ENCODE measurements at regions not wholly inside any gene's neighbourhood (a gene's known extent, or its start where the extent isn't known, plus 50 kb on each side); places are given as distances from the start of the nearest gene placed in this dataset.

DNA sequence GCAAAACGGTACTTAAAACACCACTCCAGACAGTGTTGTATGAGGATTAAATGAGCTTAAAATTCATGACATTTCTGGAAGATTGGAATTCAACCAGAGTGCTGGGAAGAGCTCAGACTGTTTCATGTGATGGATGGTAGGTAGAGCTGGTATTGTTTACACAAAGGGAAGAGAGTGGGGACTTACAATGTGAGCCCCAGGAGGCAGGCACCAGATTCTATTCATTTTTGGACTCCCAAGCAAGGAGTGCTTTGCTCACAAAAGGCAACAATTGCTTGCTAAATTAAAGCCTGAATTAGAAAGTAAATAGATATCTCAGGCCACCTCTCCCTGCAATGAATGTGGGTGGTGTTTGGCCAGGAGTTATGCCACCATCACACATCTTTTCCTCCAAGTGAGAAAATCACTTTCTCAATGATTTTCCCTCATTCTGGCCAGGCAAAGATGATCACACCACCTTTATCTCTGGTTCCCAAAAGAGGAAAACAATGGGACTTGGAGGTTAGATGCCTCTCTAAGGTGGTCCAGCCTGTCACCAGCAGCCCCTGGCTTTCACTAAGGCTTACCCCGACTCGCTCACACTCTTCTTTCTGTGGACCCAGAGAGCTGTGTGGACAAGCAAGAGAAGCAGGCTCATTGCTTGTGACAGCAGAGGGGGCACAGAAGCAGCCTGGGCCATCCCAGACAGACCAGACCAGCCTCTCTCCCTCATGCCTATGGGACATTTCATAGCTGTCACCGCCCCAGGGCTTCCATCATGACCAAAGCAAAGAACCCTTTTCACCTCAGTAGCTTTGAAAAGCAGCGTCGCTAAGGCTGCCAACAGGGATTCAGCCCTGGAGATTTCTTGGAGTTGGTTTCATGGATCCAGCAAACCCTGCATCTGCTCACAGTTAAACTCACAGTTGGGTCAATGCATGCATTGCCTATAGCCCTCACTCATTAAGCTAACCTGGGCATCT lies 63.5 kb upstream of the DRD2 start:
- no peak overlapping the region for H3K4me3 ChIP-seq
- H3K27me3 ChIP-seq (replicated peaks; ENCODE audit: insufficient read depth) = no peaks in the 10 kb centered on the region
- DNase-seq (ENCODE audit: low spot score) (no peak), ATAC-seq (ENCODE audit: insufficient number of reproducible peaks, low FRiP score, low read depth) (no peak)
- H3K4me1 ChIP-seq (ENCODE audit: control insufficient read depth in 1 of 2, low read depth in 2 of 2) = no peaks in the 10 kb centered on the region
- TF ChIP-seq, protein P1, sequence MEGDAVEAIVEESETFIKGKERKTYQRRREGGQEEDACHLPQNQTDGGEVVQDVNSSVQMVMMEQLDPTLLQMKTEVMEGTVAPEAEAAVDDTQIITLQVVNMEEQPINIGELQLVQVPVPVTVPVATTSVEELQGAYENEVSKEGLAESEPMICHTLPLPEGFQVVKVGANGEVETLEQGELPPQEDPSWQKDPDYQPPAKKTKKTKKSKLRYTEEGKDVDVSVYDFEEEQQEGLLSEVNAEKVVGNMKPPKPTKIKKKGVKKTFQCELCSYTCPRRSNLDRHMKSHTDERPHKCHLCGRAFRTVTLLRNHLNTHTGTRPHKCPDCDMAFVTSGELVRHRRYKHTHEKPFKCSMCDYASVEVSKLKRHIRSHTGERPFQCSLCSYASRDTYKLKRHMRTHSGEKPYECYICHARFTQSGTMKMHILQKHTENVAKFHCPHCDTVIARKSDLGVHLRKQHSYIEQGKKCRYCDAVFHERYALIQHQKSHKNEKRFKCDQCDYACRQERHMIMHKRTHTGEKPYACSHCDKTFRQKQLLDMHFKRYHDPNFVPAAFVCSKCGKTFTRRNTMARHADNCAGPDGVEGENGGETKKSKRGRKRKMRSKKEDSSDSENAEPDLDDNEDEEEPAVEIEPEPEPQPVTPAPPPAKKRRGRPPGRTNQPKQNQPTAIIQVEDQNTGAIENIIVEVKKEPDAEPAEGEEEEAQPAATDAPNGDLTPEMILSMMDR (IDR thresholded peaks at IDR 0.05) = no peak
- H3K9me3 ChIP-seq = no peaks in the 10 kb centered on the region
- no peaks in the 10 kb centered on the region for H3K36me3 ChIP-seq
- no peak overlapping the region for H3K27ac ChIP-seq

DNA sequence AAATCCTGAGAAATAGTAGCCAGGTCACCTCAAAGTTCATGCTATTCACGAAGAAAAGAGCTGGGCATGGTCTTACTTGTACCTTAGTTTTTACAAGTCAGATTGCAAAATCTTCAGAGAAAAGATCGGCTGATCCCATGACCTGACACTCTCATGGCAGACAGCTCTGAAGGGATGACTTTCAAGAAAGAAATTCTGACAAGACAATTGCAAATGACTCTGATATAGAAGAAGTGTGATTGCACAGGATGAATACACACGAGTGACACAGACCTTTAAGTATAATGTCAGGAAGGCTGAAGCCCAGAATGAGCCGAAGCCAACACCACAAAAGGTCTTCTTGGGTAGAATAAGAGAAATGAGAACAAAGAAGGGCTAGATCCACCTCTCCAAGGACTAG lies 59.4 kb upstream of the DRD2 start:
- TF ChIP-seq, protein P1 (IDR thresholded peaks at IDR 0.05) = no peak
- no peak for ATAC-seq (ENCODE audit: insufficient number of reproducible peaks, low FRiP score, low read depth)
- no peak overlapping the region for H3K4me3 ChIP-seq
- H3K36me3 ChIP-seq = no peaks in the 10 kb centered on the region
- peaks cover 0 to 7% of the 10 kb centered on the region in 2 donors for H3K4me1 ChIP-seq (ENCODE audit: control insufficient read depth in 1 of 2, low read depth in 2 of 2)
- no peaks in the 10 kb centered on the region for H3K27me3 ChIP-seq (replicated peaks; ENCODE audit: insufficient read depth)
- no peak overlapping the region for H3K27ac ChIP-seq
- H3K9me3 ChIP-seq = no peaks in the 10 kb centered on the region
- no peak for DNase-seq (ENCODE audit: low spot score)

DNA sequence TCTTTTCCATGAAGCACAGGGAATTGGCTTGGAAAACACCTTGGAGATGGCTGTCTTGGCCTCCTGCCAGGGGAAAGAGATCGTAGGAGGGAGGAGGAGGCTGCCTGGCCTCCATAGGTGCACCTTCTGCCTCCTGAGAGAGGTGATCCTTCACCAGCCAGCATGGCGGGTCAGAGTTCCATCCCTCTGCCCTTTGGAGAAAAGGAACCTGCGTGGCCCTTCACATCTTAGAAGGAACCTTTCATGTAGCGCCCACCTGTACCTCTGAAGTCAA lies 58.2 kb upstream of the DRD2 start:
- TF ChIP-seq, protein P1 (IDR thresholded peaks at IDR 0.05) = no peak
- DNase-seq (ENCODE audit: low spot score) = no peak
- ATAC-seq (ENCODE audit: insufficient number of reproducible peaks, low FRiP score, low read depth) = no peak
- H3K27me3 ChIP-seq (replicated peaks; ENCODE audit: insufficient read depth) = no peaks in the 10 kb centered on the region
- H3K9me3 ChIP-seq = no peaks in the 10 kb centered on the region
- H3K4me1 ChIP-seq (ENCODE audit: control insufficient read depth in 1 of 2, low read depth in 2 of 2) = peaks cover 9 to 19% of the 10 kb centered on the region in 2 donors
- H3K27ac ChIP-seq = no peak overlapping the region
- H3K36me3 ChIP-seq = no peaks in the 10 kb centered on the region
- H3K4me3 ChIP-seq = no peak overlapping the region

GRCh38 chr11:113532697-113533424 lies 57.7 kb upstream of the DRD2 start:
- DNase-seq (ENCODE audit: low spot score) = peak; percentile 11
- peak; percentile 85 for ATAC-seq (ENCODE audit: insufficient number of reproducible peaks, low FRiP score, low read depth)

More at GRCh38 chr11:113532697-113533424, 57.7 kb upstream of the DRD2 start:
- H3K36me3 ChIP-seq = no peaks in the 10 kb centered on the region
- no peak overlapping the region for H3K4me3 ChIP-seq
- H3K9me3 ChIP-seq = no peaks in the 10 kb centered on the region
- TF ChIP-seq, protein P1 (IDR thresholded peaks at IDR 0.05) = peak; percentile 79
- peaks cover 9 to 19% of the 10 kb centered on the region in 2 donors for H3K4me1 ChIP-seq (ENCODE audit: control insufficient read depth in 1 of 2, low read depth in 2 of 2)
- H3K27ac ChIP-seq = no peak overlapping the region
- H3K27me3 ChIP-seq (replicated peaks; ENCODE audit: insufficient read depth) = no peaks in the 10 kb centered on the region
